ENCODE measurements at regions not wholly inside any gene's neighbourhood (a gene's known extent, or its start where the extent isn't known, plus 50 kb on each side); places are given as distances from the start of the nearest gene placed in this dataset.

GRCh38 chr9:29555502-29555901 lies 1982.2 kb upstream of the C9orf72 start (continued):
- no peak for TF ChIP-seq POU5F1 (IDR thresholded peaks at IDR 0.05; ENCODE audit: low read depth, low read length)

- no peak overlapping the region for H3K4ac ChIP-seq (replicated peaks; ENCODE audit: insufficient read length, low read depth, low read length)
- H3K36me3 ChIP-seq (ENCODE audit: control insufficient read depth in 2 of 4, insufficient read depth in 4 of 4, low read length in 3 of 4) = no peaks in the 10 kb centered on the region; a peak in 1 of 8 replicates
- no peaks in the 10 kb centered on the region for H3K9me3 ChIP-seq (ENCODE audit: insufficient read depth in 2 of 2, low read depth in 1 of 2, low read length in 1 of 2)
- no peaks in the 10 kb centered on the region for H3K79me2 ChIP-seq (ENCODE audit: control insufficient read depth in 1 of 2, insufficient read depth in 2 of 2, low read length in 2 of 2)
- H2AK5ac ChIP-seq (ENCODE audit: low read depth, low read length) = no peak overlapping the region
- no peak overlapping the region for H2BK20ac ChIP-seq (ENCODE audit: low read length)
- H4K20me1 ChIP-seq (replicated peaks in 1 of 2; ENCODE audit: control insufficient read depth in 1 of 2, insufficient read depth in 2 of 2, low read length in 2 of 2) = no peaks in the 10 kb centered on the region
- H3K18ac ChIP-seq (ENCODE audit: extremely low read depth, low read length) = no peak overlapping the region
- no peak overlapping the region for H2BK5ac ChIP-seq (ENCODE audit: low read depth, low read length)
- H2BK120ac ChIP-seq (replicated peaks; ENCODE audit: low read depth, low read length) = no peak overlapping the region
- no peaks in the 10 kb centered on the region for H3K27me3 ChIP-seq (replicated peaks in 1 of 4; ENCODE audit: control insufficient read depth in 3 of 4, extremely low read depth in 1 of 4, insufficient read depth in 3 of 4, low read length in 3 of 4)
- FAIRE-seq (no peak), DNase-seq (ENCODE audit: low read depth in 1 of 2, low spot score in 2 of 2) (no peak)
- no peak overlapping the region for H3K9ac ChIP-seq (replicated peaks in 1 of 4; ENCODE audit: extremely low read depth in 1 of 4, low read depth in 3 of 4, low read length in 3 of 4)
- ChIA-PET CTCF (ENCODE audit: partially characterized antibody) (no interaction called here), POLR2A (ENCODE audit: partially characterized antibody) (no interaction called here)
- no peak overlapping the region for H3K4me2 ChIP-seq (ENCODE audit: insufficient read depth in 1 of 2, low read depth in 2 of 2, low read length in 2 of 2)
- no peak overlapping the region for H4K5ac ChIP-seq (ENCODE audit: insufficient read length, low read depth, low read length)
- H3K23me2 ChIP-seq (ENCODE audit: low read depth, low read length) = no peaks in the 10 kb centered on the region
- no peaks in the 10 kb centered on the region for H3K4me1 ChIP-seq (replicated peaks in 1 of 4; ENCODE audit: control insufficient read depth in 3 of 4, insufficient read depth in 4 of 4, low read length in 3 of 4)
- H2BK15ac ChIP-seq (ENCODE audit: low read length) = no peak overlapping the region
- no peak overlapping the region for H3K56ac ChIP-seq (replicated peaks; ENCODE audit: insufficient read length, low read depth, low read length)
- no peak overlapping the region for H3K27ac ChIP-seq (ENCODE audit: low read depth, low read length)
- H4K91ac ChIP-seq (replicated peaks; ENCODE audit: insufficient read length, low read length) = no peak overlapping the region
- H2AFZ ChIP-seq (ENCODE audit: low read length) = no peak overlapping the region
- H3K14ac ChIP-seq (ENCODE audit: insufficient read length) = no peak overlapping the region
- H3K23ac ChIP-seq (ENCODE audit: insufficient read length) = no peak overlapping the region
- H2BK12ac ChIP-seq (ENCODE audit: low read depth, low read length) = no peak overlapping the region
- no peaks in the 10 kb centered on the region for H3K79me1 ChIP-seq (ENCODE audit: low read depth, low read length)
- no peak overlapping the region for H4K8ac ChIP-seq (ENCODE audit: extremely low read depth, insufficient read depth, low read length)
- H3K4me3 ChIP-seq (ENCODE audit: extremely low read depth in 1 of 4, insufficient read depth in 2 of 4, low read depth in 3 of 4, low read length in 4 of 4) = no peak overlapping the region
- WGBS, 2 experiments (ENCODE audit: extremely low coverage in 1 of 2, insufficient coverage in 1 of 2, insufficient read length in 1 of 2, insufficient replicate concordance in 2 of 2, low coverage in 1 of 2, low lambda C conversion rate in 2 of 2, missing lambda C conversion rate in 1 of 2) = 91% methylated on average over 3 of the region's 3 CpGs; no CpG with 5 or more reads in 1 of the 2 experiments
- no peak for TF ChIP-seq CTCF (IDR thresholded peaks at IDR 0.05; ENCODE audit: control extremely low read depth in 1 of 3, insufficient read depth in 1 of 3, low read depth in 1 of 3, low read length in 3 of 3)
- no peak for TF ChIP-seq CBX8 (IDR thresholded peaks at IDR 0.05; ENCODE audit: borderline replicate concordance, low read depth, low read length)
- no peak for TF ChIP-seq RXRA (IDR thresholded peaks at IDR 0.05; ENCODE audit: insufficient read depth, low read depth, low read length)
- no peak for TF ChIP-seq SRF (IDR thresholded peaks at IDR 0.05; ENCODE audit: low read depth, low read length)
- TF ChIP-seq USF2 (IDR thresholded peaks at IDR 0.05; ENCODE audit: low read length) = no peak
- TF ChIP-seq RBBP5 (IDR thresholded peaks at IDR 0.05; ENCODE audit: borderline replicate concordance, low read depth, low read length) = no peak
- no peak for TF ChIP-seq GABPA (IDR thresholded peaks at IDR 0.05; ENCODE audit: borderline replicate concordance, insufficient read depth, low read length)
- TF ChIP-seq CEBPB (IDR thresholded peaks at IDR 0.05; ENCODE audit: low read depth, low read length) = no peak
- no peak for TF ChIP-seq TCF12 (IDR thresholded peaks at IDR 0.05; ENCODE audit: low read depth, low read length)
Observed at GRCh38 chr9:29556317-29556716, 1983.0 kb upstream of the C9orf72 start.
